H1 (cell line): ENCODE measurements at regions not wholly inside any gene's neighbourhood (a gene's known extent, or its start where the extent isn't known, plus 50 kb on each side); places are given as distances from the start of the nearest gene placed in this dataset.

Experiments
- EP300 ChIP-seq, 2 experiments: IDR thresholded peaks; 1 replicate in 1 of 2; 2 replicates in 1 of 2; pipeline ENCODE4 v1.6.1; 2011 to 2012; ENCODE audit warnings: low read depth in 2 of 2, low read length in 2 of 2, mild to moderate bottlenecking in 2 of 2, borderline replicate concordance in 1 of 2, inconsistent platforms in 1 of 2, moderate library complexity in 1 of 2
- POU5F1 ChIP-seq: IDR thresholded peaks from 2 replicates; pipeline ENCODE4 v1.6.1; 2011; ENCODE audit warnings: low read depth, mild to moderate bottlenecking, low read length, moderate library complexity
- SUZ12 ChIP-seq: fragments of 200-600 bp; sonication (generic); IDR thresholded peaks from 2 replicates; pipeline ENCODE4 v1.6.1; 2012; ENCODE audit warnings: mild to moderate bottlenecking, inconsistent platforms, low read length, moderate library complexity, mixed read lengths
- TEAD4 ChIP-seq: IDR thresholded peaks from 2 replicates; pipeline ENCODE4 v1.6.1; 2012; ENCODE audit warnings: low read depth, low read length, inconsistent platforms, mixed read lengths
- TF ChIP-seq, protein P1 (sequence below): fragments of 300-600 bp; sonication (generic); IDR thresholded peaks from 2 replicates; pipeline ENCODE4 v1.7.1; 2012; ENCODE audit warnings: low read length, moderate library complexity, mild to moderate bottlenecking, inconsistent platforms; ENCODE audit not compliant: insufficient replicate concordance

- TF ChIP-seq, protein P1, sequence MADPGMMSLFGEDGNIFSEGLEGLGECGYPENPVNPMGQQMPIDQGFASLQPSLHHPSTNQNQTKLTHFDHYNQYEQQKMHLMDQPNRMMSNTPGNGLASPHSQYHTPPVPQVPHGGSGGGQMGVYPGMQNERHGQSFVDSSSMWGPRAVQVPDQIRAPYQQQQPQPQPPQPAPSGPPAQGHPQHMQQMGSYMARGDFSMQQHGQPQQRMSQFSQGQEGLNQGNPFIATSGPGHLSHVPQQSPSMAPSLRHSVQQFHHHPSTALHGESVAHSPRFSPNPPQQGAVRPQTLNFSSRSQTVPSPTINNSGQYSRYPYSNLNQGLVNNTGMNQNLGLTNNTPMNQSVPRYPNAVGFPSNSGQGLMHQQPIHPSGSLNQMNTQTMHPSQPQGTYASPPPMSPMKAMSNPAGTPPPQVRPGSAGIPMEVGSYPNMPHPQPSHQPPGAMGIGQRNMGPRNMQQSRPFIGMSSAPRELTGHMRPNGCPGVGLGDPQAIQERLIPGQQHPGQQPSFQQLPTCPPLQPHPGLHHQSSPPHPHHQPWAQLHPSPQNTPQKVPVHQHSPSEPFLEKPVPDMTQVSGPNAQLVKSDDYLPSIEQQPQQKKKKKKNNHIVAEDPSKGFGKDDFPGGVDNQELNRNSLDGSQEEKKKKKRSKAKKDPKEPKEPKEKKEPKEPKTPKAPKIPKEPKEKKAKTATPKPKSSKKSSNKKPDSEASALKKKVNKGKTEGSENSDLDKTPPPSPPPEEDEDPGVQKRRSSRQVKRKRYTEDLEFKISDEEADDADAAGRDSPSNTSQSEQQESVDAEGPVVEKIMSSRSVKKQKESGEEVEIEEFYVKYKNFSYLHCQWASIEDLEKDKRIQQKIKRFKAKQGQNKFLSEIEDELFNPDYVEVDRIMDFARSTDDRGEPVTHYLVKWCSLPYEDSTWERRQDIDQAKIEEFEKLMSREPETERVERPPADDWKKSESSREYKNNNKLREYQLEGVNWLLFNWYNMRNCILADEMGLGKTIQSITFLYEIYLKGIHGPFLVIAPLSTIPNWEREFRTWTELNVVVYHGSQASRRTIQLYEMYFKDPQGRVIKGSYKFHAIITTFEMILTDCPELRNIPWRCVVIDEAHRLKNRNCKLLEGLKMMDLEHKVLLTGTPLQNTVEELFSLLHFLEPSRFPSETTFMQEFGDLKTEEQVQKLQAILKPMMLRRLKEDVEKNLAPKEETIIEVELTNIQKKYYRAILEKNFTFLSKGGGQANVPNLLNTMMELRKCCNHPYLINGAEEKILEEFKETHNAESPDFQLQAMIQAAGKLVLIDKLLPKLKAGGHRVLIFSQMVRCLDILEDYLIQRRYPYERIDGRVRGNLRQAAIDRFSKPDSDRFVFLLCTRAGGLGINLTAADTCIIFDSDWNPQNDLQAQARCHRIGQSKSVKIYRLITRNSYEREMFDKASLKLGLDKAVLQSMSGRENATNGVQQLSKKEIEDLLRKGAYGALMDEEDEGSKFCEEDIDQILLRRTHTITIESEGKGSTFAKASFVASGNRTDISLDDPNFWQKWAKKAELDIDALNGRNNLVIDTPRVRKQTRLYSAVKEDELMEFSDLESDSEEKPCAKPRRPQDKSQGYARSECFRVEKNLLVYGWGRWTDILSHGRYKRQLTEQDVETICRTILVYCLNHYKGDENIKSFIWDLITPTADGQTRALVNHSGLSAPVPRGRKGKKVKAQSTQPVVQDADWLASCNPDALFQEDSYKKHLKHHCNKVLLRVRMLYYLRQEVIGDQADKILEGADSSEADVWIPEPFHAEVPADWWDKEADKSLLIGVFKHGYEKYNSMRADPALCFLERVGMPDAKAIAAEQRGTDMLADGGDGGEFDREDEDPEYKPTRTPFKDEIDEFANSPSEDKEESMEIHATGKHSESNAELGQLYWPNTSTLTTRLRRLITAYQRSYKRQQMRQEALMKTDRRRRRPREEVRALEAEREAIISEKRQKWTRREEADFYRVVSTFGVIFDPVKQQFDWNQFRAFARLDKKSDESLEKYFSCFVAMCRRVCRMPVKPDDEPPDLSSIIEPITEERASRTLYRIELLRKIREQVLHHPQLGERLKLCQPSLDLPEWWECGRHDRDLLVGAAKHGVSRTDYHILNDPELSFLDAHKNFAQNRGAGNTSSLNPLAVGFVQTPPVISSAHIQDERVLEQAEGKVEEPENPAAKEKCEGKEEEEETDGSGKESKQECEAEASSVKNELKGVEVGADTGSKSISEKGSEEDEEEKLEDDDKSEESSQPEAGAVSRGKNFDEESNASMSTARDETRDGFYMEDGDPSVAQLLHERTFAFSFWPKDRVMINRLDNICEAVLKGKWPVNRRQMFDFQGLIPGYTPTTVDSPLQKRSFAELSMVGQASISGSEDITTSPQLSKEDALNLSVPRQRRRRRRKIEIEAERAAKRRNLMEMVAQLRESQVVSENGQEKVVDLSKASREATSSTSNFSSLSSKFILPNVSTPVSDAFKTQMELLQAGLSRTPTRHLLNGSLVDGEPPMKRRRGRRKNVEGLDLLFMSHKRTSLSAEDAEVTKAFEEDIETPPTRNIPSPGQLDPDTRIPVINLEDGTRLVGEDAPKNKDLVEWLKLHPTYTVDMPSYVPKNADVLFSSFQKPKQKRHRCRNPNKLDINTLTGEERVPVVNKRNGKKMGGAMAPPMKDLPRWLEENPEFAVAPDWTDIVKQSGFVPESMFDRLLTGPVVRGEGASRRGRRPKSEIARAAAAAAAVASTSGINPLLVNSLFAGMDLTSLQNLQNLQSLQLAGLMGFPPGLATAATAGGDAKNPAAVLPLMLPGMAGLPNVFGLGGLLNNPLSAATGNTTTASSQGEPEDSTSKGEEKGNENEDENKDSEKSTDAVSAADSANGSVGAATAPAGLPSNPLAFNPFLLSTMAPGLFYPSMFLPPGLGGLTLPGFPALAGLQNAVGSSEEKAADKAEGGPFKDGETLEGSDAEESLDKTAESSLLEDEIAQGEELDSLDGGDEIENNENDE, result peak; percentile 58
- TF ChIP-seq EP300 (IDR thresholded peaks at IDR 0.05; ENCODE audit: borderline replicate concordance in 1 of 2, low read depth in 2 of 2, low read length in 2 of 2) (no peak), SUZ12 (no peak), TEAD4 (peak; percentile 56; the same call in 1 of the 2 replicates), POU5F1 (peak; percentile 93; the same call in 1 of the 2 replicates)
Observed at GRCh38 chr3:80215191-80215590, 447.4 kb upstream of the ROBO1 start (continued).
